Cardiac muscle cell (in vitro differentiated cells and primary cell): ENCODE measurements at regions not wholly inside any gene's neighbourhood (a gene's known extent, or its start where the extent isn't known, plus 50 kb on each side); places are given as distances from the start of the nearest gene placed in this dataset.

Experiments
- DNase-seq, 2 donors: peaks; one replicate each; pipeline versions ENCODE4 v3.0.0 to v3.0.0-alpha.2; 2010 to 2017; ENCODE audit warnings: low read depth in 1 of 2, low spot score in 1 of 2
- H3K27ac ChIP-seq: fragments of 200-600 bp; sonication (generic); 2 replicates; pipeline ENCODE4 v1.5.1; 2016
- H3K27me3 ChIP-seq: fragments of 200-600 bp; sonication (generic); 2 replicates; pipeline ENCODE4 v1.6.0; 2016; ENCODE audit warnings: control low read depth
- H3K36me3 ChIP-seq: fragments of 200-600 bp; sonication (generic); 2 replicates; pipeline ENCODE4 v1.5.1; 2016; ENCODE audit warnings: control low read depth
- H3K4me1 ChIP-seq: fragments of 200-600 bp; sonication (generic); 2 replicates; pipeline ENCODE4 v1.8.1; 2017; ENCODE audit warnings: low read depth, mild to moderate bottlenecking, mixed run types
- H3K4me3 ChIP-seq: fragments of 200-600 bp; sonication (generic); 2 replicates; pipeline ENCODE4 v1.5.1; 2016; ENCODE audit warnings: mild to moderate bottlenecking
- H3K9me3 ChIP-seq: fragments of 200-600 bp; sonication (generic); 2 replicates; pipeline ENCODE4 v1.5.1; 2017; ENCODE audit warnings: low read depth, mild to moderate bottlenecking, control low read depth
- CTCF ChIP-seq: IDR thresholded peaks from 2 replicates; pipeline ENCODE4 v1.5.1; 2012; ENCODE audit warnings: low read depth, mild to moderate bottlenecking, low read length

- no peaks in the 10 kb centered on the region for H3K9me3 ChIP-seq
- TF ChIP-seq CTCF: no peak
- no peak overlapping the region for H3K4me3 ChIP-seq
- H3K27ac ChIP-seq: no peak overlapping the region
- H3K4me1 ChIP-seq: no peaks in the 10 kb centered on the region
- peaks cover 4% of the 10 kb centered on the region for H3K27me3 ChIP-seq
- H3K36me3 ChIP-seq: no peaks in the 10 kb centered on the region
- no peak for DNase-seq
These were observed 96.3 kb downstream of the FOXD1 start for GRCh38 chr5:73352243-73352642.

- H3K4me3 ChIP-seq: no peak overlapping the region
- H3K9me3 ChIP-seq: no peaks in the 10 kb centered on the region
- no peaks in the 10 kb centered on the region for H3K4me1 ChIP-seq
- TF ChIP-seq CTCF: no peak
- H3K36me3 ChIP-seq: no peaks in the 10 kb centered on the region
- DNase-seq: no peak
- H3K27ac ChIP-seq: no peak overlapping the region
- peaks cover 4% of the 10 kb centered on the region for H3K27me3 ChIP-seq
These were observed 97.0 kb downstream of the FOXD1 start for GRCh38 chr5:73351593-73351992.

GRCh38 chr5:73346878-73347408 lies 101.6 kb downstream of the FOXD1 start:
- H3K9me3 ChIP-seq: no peaks in the 10 kb centered on the region

GRCh38 chr5:73344835-73345234 lies 103.7 kb downstream of the FOXD1 start:
- no peak for DNase-seq
- Histone ChIP-seq H3K27ac (no peak overlapping the region), H3K27me3 (no peaks in the 10 kb centered on the region), H3K4me3 (no peak overlapping the region), H3K9me3 (no peaks in the 10 kb centered on the region), H3K36me3 (no peaks in the 10 kb centered on the region), H3K4me1 (no peaks in the 10 kb centered on the region)
- TF ChIP-seq CTCF: no peak

More at GRCh38 chr5:73346878-73347408, 101.6 kb downstream of the FOXD1 start:
- H3K36me3 ChIP-seq: no peaks in the 10 kb centered on the region
- TF ChIP-seq CTCF: no peak
- no peaks in the 10 kb centered on the region for H3K4me1 ChIP-seq
- H3K27ac ChIP-seq: no peak overlapping the region
- H3K4me3 ChIP-seq: no peak overlapping the region
- no peak for DNase-seq
- H3K27me3 ChIP-seq: no peaks in the 10 kb centered on the region

GRCh38 chr5:73339711-73340110 lies 108.9 kb downstream of the FOXD1 start:
- no peak for DNase-seq
- Histone ChIP-seq H3K9me3 (no peaks in the 10 kb centered on the region), H3K27ac (no peak overlapping the region), H3K27me3 (no peaks in the 10 kb centered on the region), H3K4me1 (no peaks in the 10 kb centered on the region), H3K36me3 (no peaks in the 10 kb centered on the region), H3K4me3 (no peak overlapping the region)
- no peak for TF ChIP-seq CTCF
